Naive thymus-derived CD4-positive, alpha-beta T cell (primary cell): ENCODE measurements at regions not wholly inside any gene's neighbourhood (a gene's known extent, or its start where the extent isn't known, plus 50 kb on each side); places are given as distances from the start of the nearest gene placed in this dataset.
"Not testable (repeated sequence)": the region's sequence is repeated elsewhere in the genome, so short reads cannot be mapped to it uniquely, and the experiment has no call there.

Experiments
- ATAC-seq: fragments of 150-1000 bp; cut with Tn5 transposase; 2 replicates; pipeline ENCODE4 v1.10.0; 2021; ENCODE audit warnings: mild to moderate bottlenecking, moderate library complexity
- CTCF ChIA-PET: fragments of 350-600 bp; sonication (Branson Sonifier 250); formaldehyde crosslinking; loops from one replicate; lab custom pipeline; 2021; ENCODE audit warnings: antibody characterized with exemption; lab: Charles Lee
- POLR2A ChIA-PET: fragments of 350-600 bp; sonication (Branson Sonifier 250); formaldehyde crosslinking; loops from one replicate; lab custom pipeline; 2021; ENCODE audit warnings: antibody characterized with exemption, inconsistent platforms; lab: Charles Lee
- DNase-seq, 9 donors: peaks; one replicate each; pipeline versions ENCODE4 v3.0.0 to v3.0.0-alpha.2; 2020 to 2022; ENCODE audit warnings: mixed read lengths in 1 of 9
- H3K27ac ChIP-seq: one replicate; pipeline ENCODE4 v1.7.0; 2013; ENCODE audit warnings: mild to moderate bottlenecking, low read depth, low read length, moderate library complexity
- H3K27me3 ChIP-seq, 2 donors: one replicate each; pipeline ENCODE4 v1.7.0; 2013; ENCODE audit warnings: low read length in 2 of 2, mild to moderate bottlenecking in 2 of 2, moderate library complexity in 2 of 2; ENCODE audit not compliant: control insufficient read depth in 2 of 2, insufficient read depth in 2 of 2
- H3K36me3 ChIP-seq, 3 experiments: 1 replicate in 2 of 3; 2 replicates in 1 of 3; pipeline ENCODE4 v1.7.0; 2013; ENCODE audit warnings: low read length in 3 of 3, mild to moderate bottlenecking in 3 of 3, moderate library complexity in 1 of 3; ENCODE audit not compliant: insufficient read depth in 3 of 3, control insufficient read depth in 2 of 3
- H3K4me1 ChIP-seq, 2 donors: one replicate each; pipeline ENCODE4 v1.7.0; 2013; ENCODE audit warnings: low read length in 2 of 2, mild to moderate bottlenecking in 2 of 2, moderate library complexity in 1 of 2; ENCODE audit not compliant: control insufficient read depth in 2 of 2, insufficient read depth in 2 of 2
- H3K4me3 ChIP-seq: 2 replicates; pipeline ENCODE4 v1.7.0; 2013; ENCODE audit warnings: mild to moderate bottlenecking, low read length
- H3K9me3 ChIP-seq, 3 experiments: 1 replicate in 2 of 3; 2 replicates in 1 of 3; pipeline ENCODE4 v1.7.0; 2013; ENCODE audit warnings: low read length in 3 of 3; ENCODE audit not compliant: control insufficient read depth in 2 of 3
- H3K27ac Mint-ChIP-seq, 9 donors: one replicate each; pipeline ENCODE4 v1.8.0; 2020 to 2022; ENCODE audit warnings: mixed read lengths in 9 of 9, mild to moderate bottlenecking in 8 of 9, moderate library complexity in 5 of 9, inconsistent platforms in 2 of 9
- H3K27me3 Mint-ChIP-seq, 5 donors: one replicate each; pipeline ENCODE4 v1.8.0; 2021 to 2022; ENCODE audit warnings: mixed read lengths in 5 of 5, mild to moderate bottlenecking in 1 of 5
- H3K36me3 Mint-ChIP-seq, 5 donors: one replicate each; pipeline ENCODE4 v1.8.0; 2020 to 2022; ENCODE audit warnings: mixed read lengths in 5 of 5, mild to moderate bottlenecking in 3 of 5, inconsistent platforms in 1 of 5
- H3K4me1 Mint-ChIP-seq, 7 donors: one replicate each; pipeline ENCODE4 v1.8.0; 2020 to 2022; ENCODE audit warnings: mixed read lengths in 7 of 7, mild to moderate bottlenecking in 3 of 7, inconsistent platforms in 1 of 7
- H3K4me3 Mint-ChIP-seq, 10 donors: one replicate each; pipeline ENCODE4 v1.8.0; 2020 to 2022; ENCODE audit warnings: mild to moderate bottlenecking in 10 of 10, mixed read lengths in 10 of 10, moderate library complexity in 6 of 10, inconsistent platforms in 2 of 10
- H3K9me3 Mint-ChIP-seq, 11 donors: one replicate each; pipeline ENCODE4 v1.8.0; 2020 to 2022; ENCODE audit warnings: mixed read lengths in 11 of 11, mild to moderate bottlenecking in 4 of 11, inconsistent platforms in 1 of 11, moderate library complexity in 1 of 11
- intact Hi-C, 2 donors: fragments of 100-400 bp; cut with micrococcal nuclease; formaldehyde crosslinking; loops; one replicate each; pipeline ENCODE4 v1.15.1; 2023

DNA sequence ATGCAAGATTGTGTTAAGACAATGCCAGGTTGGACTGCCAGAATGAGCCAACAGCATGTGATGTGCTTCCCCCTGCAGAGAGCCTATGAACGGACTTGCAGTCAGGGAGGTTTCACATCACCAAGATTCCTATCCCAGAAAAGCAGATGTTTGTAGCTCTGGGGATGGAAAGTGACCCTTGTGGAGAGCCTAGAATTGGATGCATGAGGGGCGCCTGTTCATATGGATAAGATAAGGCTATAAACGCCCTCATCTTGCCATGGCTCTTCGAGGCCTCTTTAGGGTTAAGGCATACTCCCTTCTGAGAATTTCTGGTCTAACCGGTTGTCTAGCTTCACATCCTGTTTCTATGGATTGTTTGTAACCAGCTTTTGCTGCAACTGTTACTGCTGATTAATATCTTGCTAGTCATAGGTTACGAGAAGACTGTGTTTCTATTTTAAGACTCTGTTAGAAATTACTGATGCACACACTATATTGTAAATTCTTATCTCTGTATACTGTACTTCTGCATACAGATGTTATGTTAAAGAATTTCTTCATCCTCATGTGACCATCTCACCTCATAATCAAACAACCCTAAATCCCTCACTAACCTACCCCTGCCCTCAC is 295.8 kb downstream of the PTGER3 start:
- H3K27ac ChIP-seq, H3K36me3 Mint-ChIP-seq, DNase-seq, ATAC-seq, H3K36me3 ChIP-seq, H3K4me1 Mint-ChIP-seq, CTCF ChIA-PET, H3K4me3 ChIP-seq, H3K4me1 ChIP-seq, POLR2A ChIA-PET, intact Hi-C loops, H3K9me3 ChIP-seq, H3K27me3 Mint-ChIP-seq, H3K27me3 ChIP-seq: not testable (repeated sequence)
- H3K4me3 Mint-ChIP-seq: peak overlapping the region in 1 of 10 donors; percentile 12
- H3K27ac Mint-ChIP-seq: peak overlapping the region in 1 of 9 donors; percentile 69
- peaks cover 23 to 52% (median 32%) of the 10 kb centered on the region in 11 donors for H3K9me3 Mint-ChIP-seq

DNA sequence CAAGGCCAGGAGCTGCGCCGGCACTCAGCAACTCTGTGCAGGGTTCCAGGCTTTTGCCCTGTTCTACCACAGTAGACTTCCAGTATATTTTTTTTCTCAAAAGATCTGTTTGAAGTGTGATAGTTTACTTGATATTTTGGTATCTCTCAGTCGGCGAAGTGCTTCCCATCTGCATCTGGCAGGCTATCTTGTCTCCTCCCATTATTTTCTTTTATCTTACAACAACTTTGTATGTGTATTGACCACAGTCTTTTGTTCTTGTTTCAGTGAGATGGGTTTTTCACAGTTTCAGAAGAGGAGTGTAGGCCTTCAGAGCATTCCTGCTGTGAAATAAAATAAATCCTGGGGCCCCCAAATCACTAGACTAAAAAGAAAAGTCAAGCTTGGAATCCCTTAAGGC is 292.9 kb downstream of the PTGER3 start:
- Histone ChIP-seq H3K4me3 (no peak overlapping the region), H3K36me3 (no peaks in the 10 kb centered on the region), H3K27me3 (no peaks in the 10 kb centered on the region), H3K4me1 (no peaks in the 10 kb centered on the region), H3K27ac (no peak overlapping the region), H3K9me3 (peaks cover 0 to 6% (median 0%) of the 10 kb centered on the region in 3 experiments)
- Mint-ChIP-seq H3K4me1 (peaks cover 0 to 9% (median 0%) of the 10 kb centered on the region in 7 donors), H3K36me3 (peaks cover 0 to 5% (median 2%) of the 10 kb centered on the region in 5 donors), H3K27ac (no peak overlapping the region), H3K9me3 (peaks cover 7 to 25% (median 19%) of the 10 kb centered on the region in 11 donors), H3K4me3 (no peak overlapping the region), H3K27me3 (peaks cover 0 to 5% (median 0%) of the 10 kb centered on the region in 5 donors)
- ChIA-PET POLR2A (no interaction called here), CTCF (no interaction called here)
- intact Hi-C loops: no loop called here
- DNase-seq (no peak), ATAC-seq (no peak)

DNA sequence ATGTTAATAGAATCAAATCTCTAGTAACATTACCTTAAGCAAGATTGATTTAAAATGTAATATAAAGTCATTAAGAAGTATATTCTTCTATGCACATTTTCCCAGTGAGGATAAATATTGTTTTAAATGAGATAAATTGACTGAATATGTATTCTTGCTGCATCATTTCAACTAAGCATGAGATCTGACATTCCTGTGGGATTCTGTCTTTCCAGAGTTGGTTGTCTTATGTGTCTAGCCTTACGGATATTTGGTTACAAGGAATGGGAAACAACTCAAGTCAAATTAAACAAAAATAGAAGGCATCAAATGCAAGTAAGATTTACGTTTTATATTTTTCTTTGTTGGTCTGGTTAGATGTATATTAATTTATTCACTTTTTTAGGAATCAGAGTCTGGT is 287.5 kb downstream of the PTGER3 start:
- CTCF ChIA-PET: no interaction called here
- ATAC-seq (no peak), DNase-seq (no peak)
- POLR2A ChIA-PET: no interaction called here
- Histone ChIP-seq H3K9me3 (no peaks in the 10 kb centered on the region), H3K27me3 (no peaks in the 10 kb centered on the region), H3K36me3 (no peaks in the 10 kb centered on the region), H3K27ac (no peak overlapping the region), H3K4me1 (no peaks in the 10 kb centered on the region), H3K4me3 (no peak overlapping the region)
- Mint-ChIP-seq H3K4me3 (no peak overlapping the region), H3K27ac (no peak overlapping the region), H3K36me3 (peaks cover 0 to 5% (median 0%) of the 10 kb centered on the region in 5 donors), H3K27me3 (no peaks in the 10 kb centered on the region), H3K9me3 (peaks cover 0 to 6% (median under 1%) of the 10 kb centered on the region in 11 donors), H3K4me1 (no peaks in the 10 kb centered on the region)
- intact Hi-C loops: no loop called here

DNA sequence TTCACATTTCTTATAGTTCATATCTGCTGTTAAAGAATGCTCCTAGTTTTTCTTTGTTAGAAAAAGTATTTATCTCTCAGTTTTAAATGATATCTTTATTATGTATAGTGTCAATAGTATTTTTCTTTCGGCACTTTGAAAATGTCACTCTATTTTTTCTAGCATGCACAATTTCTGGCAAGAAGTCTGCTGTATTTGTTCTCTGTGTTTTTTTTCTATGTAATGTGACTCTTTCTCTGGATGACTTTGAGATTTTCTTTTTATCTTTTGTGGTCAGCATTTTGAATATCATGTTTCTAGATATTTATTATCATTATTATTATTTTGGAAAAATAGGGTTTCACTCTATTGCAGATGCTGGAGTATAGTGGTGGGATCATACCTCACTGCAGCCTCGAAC is 285.2 kb downstream of the PTGER3 start:
- no peaks in the 10 kb centered on the region for H3K4me1 ChIP-seq
- ChIA-PET POLR2A (no interaction called here), CTCF (no interaction called here)
- H3K27ac Mint-ChIP-seq: no peak overlapping the region
- no peaks in the 10 kb centered on the region for H3K36me3 ChIP-seq
- peaks cover 0 to 5% (median 0%) of the 10 kb centered on the region in 5 donors for H3K36me3 Mint-ChIP-seq
- intact Hi-C loops: no loop called here
- H3K9me3 ChIP-seq: no peaks in the 10 kb centered on the region
- H3K4me3 ChIP-seq: no peak overlapping the region
- no peak overlapping the region for H3K27ac ChIP-seq
- peaks cover 0 to 6% (median 0%) of the 10 kb centered on the region in 11 donors for H3K9me3 Mint-ChIP-seq
- H3K27me3 Mint-ChIP-seq: no peaks in the 10 kb centered on the region
- no peaks in the 10 kb centered on the region for H3K4me1 Mint-ChIP-seq
- DNase-seq (no peak), ATAC-seq (no peak)
- H3K4me3 Mint-ChIP-seq: no peak overlapping the region
- H3K27me3 ChIP-seq: no peaks in the 10 kb centered on the region

DNA sequence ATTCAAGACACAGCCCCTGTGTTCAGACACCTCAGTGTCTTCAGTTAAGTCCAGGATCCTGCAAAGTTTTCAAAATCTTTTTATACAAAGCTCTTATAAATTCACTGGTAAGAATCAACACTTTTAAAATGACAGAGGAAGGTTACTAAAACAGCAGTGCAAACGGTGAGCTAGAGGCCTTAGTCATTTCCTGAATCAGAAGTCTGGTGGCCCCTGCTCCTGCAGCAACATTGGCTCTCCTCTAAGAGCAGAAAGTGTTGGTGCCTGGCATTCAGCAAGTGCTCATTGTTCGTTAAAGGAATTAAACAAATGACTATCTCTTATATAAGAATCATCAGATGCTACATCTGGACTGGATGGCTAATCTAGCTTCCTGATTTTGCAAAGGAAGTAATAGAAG is 282.9 kb downstream of the PTGER3 start:
- Histone ChIP-seq H3K27ac (no peak overlapping the region), H3K9me3 (no peaks in the 10 kb centered on the region), H3K27me3 (no peaks in the 10 kb centered on the region), H3K36me3 (no peaks in the 10 kb centered on the region), H3K4me1 (no peaks in the 10 kb centered on the region), H3K4me3 (no peak overlapping the region)
- ChIA-PET POLR2A (no interaction called here), CTCF (no interaction called here)
- ATAC-seq (no peak), DNase-seq (no peak)
- peaks cover 0 to 11% (median 2%) of the 10 kb centered on the region in 11 donors for H3K9me3 Mint-ChIP-seq
- H3K27me3 Mint-ChIP-seq: no peaks in the 10 kb centered on the region
- H3K4me1 Mint-ChIP-seq: no peaks in the 10 kb centered on the region
- H3K4me3 Mint-ChIP-seq: no peak overlapping the region
- intact Hi-C loops: no loop called here
- H3K36me3 Mint-ChIP-seq: peaks cover 0 to 5% (median 0%) of the 10 kb centered on the region in 5 donors
- no peak overlapping the region for H3K27ac Mint-ChIP-seq

DNA sequence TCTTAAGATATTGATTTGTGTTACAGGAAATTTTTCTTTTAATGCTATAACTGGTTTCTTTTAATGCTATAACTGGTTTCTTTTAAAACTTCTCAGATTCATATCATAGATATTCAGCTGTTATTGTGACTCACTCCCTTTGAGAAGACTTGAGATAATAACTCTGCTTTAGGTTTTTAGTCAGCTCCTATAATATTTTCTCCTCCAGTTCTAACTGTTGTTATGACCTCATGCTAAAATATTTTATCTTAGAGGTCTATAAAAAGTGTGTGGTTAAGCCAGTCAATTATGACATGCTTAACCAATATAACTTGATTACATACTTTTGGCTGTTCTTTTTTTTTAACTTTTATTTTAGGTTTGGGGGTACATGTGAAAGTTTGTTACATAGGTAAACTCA is 280.2 kb downstream of the PTGER3 start:
- H3K4me3 Mint-ChIP-seq: no peak overlapping the region
- ATAC-seq: no peak

DNA sequence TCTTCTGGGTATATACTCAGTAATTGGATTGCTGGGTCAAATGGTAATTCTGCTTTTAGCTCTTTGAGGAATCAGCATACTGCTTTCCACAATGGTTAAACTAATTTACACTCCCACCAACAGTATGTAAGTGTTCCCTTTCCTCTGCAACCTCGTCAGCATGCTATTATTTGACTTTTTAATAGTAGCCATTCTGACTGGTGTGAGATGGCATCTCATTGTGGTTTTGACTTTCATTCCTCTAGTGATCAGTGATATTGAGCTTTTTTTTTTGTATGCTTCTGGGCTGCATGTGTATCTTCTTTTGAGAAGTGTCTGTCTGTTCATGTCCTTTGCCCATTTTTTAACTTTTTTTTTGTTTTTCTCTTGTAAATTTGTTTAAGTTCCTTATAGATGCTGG is 279.4 kb downstream of the PTGER3 start:
- ChIA-PET POLR2A (no interaction called here), CTCF (no interaction called here)
- peaks cover 0 to 7% (median 0%) of the 10 kb centered on the region in 5 donors for H3K27me3 Mint-ChIP-seq
- H3K4me1 Mint-ChIP-seq: no peaks in the 10 kb centered on the region
- peaks cover 7 to 38% (median 16%) of the 10 kb centered on the region in 11 donors for H3K9me3 Mint-ChIP-seq
- Histone ChIP-seq H3K4me3 (no peak overlapping the region), H3K4me1 (no peaks in the 10 kb centered on the region), H3K27ac (no peak overlapping the region), H3K9me3 (peaks cover 0 to 5% (median 0%) of the 10 kb centered on the region in 3 experiments), H3K27me3 (no peaks in the 10 kb centered on the region), H3K36me3 (no peaks in the 10 kb centered on the region)
- H3K27ac Mint-ChIP-seq: no peak overlapping the region
- no peak overlapping the region for H3K4me3 Mint-ChIP-seq
- peaks cover 0 to 1% (median 0%) of the 10 kb centered on the region in 5 donors for H3K36me3 Mint-ChIP-seq
- ATAC-seq (no peak), DNase-seq (no peak)
- intact Hi-C loops: no loop called here

More for the DNA sequence above, 280.2 kb downstream of the PTGER3 start:
- Mint-ChIP-seq H3K4me1 (no peaks in the 10 kb centered on the region), H3K27ac (no peak overlapping the region), H3K36me3 (peaks cover 0 to 5% (median 0%) of the 10 kb centered on the region in 5 donors), H3K27me3 (peaks cover 0 to 7% (median 0%) of the 10 kb centered on the region in 5 donors), H3K9me3 (peaks cover 7 to 30% (median 12%) of the 10 kb centered on the region in 11 donors)
- Histone ChIP-seq H3K36me3 (no peaks in the 10 kb centered on the region), H3K27ac (no peak overlapping the region), H3K4me1 (no peaks in the 10 kb centered on the region), H3K9me3 (peaks cover 0 to 5% (median 0%) of the 10 kb centered on the region in 3 experiments), H3K4me3 (no peak overlapping the region), H3K27me3 (no peaks in the 10 kb centered on the region)
- ChIA-PET CTCF (no interaction called here), POLR2A (no interaction called here)
- no peak for DNase-seq
- intact Hi-C loops: no loop called here
